ENCODE measurements at regions not wholly inside any gene's neighbourhood (a gene's known extent, or its start where the extent isn't known, plus 50 kb on each side); places are given as distances from the start of the nearest gene placed in this dataset.
"Not testable (repeated sequence)": the region's sequence is repeated elsewhere in the genome, so short reads cannot be mapped to it uniquely, and the experiment has no call there.

DNA sequence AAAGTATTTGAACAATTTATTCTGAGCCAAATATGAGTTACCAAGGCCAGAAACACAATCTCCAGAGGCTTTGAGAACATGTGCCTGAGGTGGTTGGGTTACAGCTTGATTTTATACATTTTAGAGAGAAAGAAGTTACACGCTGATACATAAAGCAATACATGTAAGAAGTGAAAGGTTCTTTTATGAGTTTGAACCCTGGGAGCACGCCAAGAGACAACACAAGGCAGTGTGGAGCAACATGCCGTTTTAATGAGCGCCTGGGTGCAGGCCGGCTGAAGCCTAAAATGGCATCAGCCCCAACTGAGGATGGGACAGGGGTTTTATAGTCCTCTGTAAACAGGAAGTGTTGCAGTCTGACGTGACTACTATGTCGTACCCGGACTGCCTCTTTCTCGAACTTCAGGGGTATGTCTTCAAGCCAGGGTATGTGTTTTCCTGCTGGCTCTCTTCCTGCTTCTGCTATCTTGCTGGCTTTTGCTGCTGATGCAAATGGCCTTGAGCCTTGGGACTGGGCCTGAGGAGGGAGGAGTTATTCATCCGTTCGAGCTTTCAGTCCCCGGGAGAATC is 193.7 kb downstream of the CYLC2 start:
- no peak for DNase-seq (ENCODE audit: low read depth)
- no peak overlapping the region for H3K4me3 ChIP-seq (ENCODE audit: low read length)
- TF ChIP-seq CTCF (conservative IDR thresholded peaks at IDR 0.05; ENCODE audit: low read depth, low read length): no peak

- no peak for DNase-seq (ENCODE audit: low read depth)
- TF ChIP-seq CTCF (conservative IDR thresholded peaks at IDR 0.05; ENCODE audit: low read depth, low read length): no peak
- no peak overlapping the region for H3K4me3 ChIP-seq (ENCODE audit: low read length)
These were observed 198.9 kb downstream of the CYLC2 start for GRCh38 chr9:103193992-103194391.

DNA sequence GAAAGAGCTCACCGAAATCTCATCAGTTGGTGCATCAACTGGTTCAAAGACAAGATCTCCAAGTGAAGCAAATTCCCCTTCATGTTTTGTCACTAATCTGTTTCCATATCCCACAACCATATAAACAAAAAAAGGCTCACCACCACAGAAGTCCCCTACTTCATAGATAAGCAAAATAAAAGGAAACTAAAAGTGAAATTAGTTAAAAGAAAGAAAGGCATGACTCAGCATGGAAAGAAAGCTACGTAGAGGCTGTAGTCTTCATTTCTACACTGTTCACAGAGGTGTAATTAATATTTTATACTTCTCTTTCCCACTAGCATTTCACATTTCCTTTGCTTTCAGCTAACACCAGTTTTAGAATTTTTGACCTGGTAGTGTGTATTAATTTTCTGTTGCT is 208.0 kb downstream of the CYLC2 start:
- TF ChIP-seq CTCF (conservative IDR thresholded peaks at IDR 0.05; ENCODE audit: low read depth, low read length): no peak
- DNase-seq (ENCODE audit: low read depth): no peak
- no peak overlapping the region for H3K4me3 ChIP-seq (ENCODE audit: low read length)

DNA sequence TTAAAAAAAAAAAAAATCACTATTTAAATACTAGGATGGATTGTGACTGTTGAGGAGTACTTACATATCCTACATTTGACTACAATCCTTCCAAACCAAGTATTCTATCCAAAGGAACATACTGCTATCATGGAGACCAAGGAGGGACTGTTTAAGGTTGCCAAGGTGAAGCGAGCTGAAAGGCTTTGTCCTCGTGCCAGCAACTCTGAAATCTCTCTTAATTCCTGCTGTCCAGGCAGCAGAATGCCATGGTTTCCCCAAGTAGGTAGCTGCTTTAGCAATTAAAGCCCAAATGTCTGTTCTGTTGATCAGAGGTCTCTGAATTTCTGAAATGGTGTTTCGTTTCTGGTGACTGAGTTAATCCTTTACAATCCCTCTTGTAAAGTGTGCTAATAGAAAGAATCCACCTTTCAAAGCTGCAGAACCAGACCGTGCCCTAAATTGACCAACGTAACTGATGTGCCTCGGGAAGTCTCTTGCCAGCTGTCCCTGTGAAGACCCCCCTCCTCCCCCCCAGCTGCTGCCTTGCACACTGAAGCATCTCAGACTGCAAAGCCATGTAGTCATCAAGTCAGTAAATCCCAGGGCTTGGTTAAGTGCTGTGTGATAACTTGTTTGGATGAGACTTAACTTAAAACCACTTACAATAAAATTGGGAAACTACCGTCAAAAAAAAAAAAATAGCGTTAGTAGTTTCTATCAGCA is 210.9 kb downstream of the CYLC2 start:
- H3K4me3 ChIP-seq (ENCODE audit: low read length); DNase-seq (ENCODE audit: low read depth): not testable (repeated sequence)

DNA sequence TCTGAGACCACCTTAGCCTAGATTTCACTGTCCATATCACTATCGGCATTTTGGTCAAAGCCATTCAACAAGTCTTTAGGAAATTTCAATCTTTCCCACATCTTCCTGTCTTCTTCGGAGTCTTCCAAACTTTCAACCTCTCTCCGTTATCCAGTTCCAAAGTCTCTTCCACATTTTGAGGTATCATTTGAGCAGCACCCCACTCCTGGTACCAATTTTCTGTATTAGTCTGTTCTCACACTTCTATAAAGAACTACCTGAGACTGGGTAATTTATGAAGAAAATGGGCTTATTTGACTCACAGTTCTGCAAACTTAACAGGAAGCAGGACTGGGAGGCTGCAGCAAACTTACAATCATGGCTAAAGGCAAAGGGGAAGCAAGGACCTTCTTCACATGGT is 215.5 kb downstream of the CYLC2 start:
- TF ChIP-seq CTCF (conservative IDR thresholded peaks at IDR 0.05; ENCODE audit: low read depth, low read length): no peak
- no peak for DNase-seq (ENCODE audit: low read depth)
- no peak overlapping the region for H3K4me3 ChIP-seq (ENCODE audit: low read length)

- DNase-seq (ENCODE audit: low read depth): no peak
- TF ChIP-seq CTCF (conservative IDR thresholded peaks at IDR 0.05; ENCODE audit: low read depth, low read length): no peak
These were observed 220.1 kb downstream of the CYLC2 start for GRCh38 chr9:103215197-103215596.

GRCh38 chr9:103225702-103226646 is 230.8 kb downstream of the CYLC2 start:
- no peak overlapping the region for H3K4me3 ChIP-seq (ENCODE audit: low read length)
- TF ChIP-seq CTCF (conservative IDR thresholded peaks at IDR 0.05; ENCODE audit: low read depth, low read length): no peak
- DNase-seq (ENCODE audit: low read depth): no peak

More at GRCh38 chr9:103215197-103215596, 220.1 kb downstream of the CYLC2 start:
- H3K4me3 ChIP-seq (ENCODE audit: low read length): no peak overlapping the region

All from retinal pigment epithelial cell (primary cell).